Stimulated activated naive CD4-positive, alpha-beta T cell (primary cell): ENCODE measurements at regions not wholly inside any gene's neighbourhood (a gene's known extent, or its start where the extent isn't known, plus 50 kb on each side); places are given as distances from the start of the nearest gene placed in this dataset.
"Not testable (repeated sequence)": the region's sequence is repeated elsewhere in the genome, so short reads cannot be mapped to it uniquely, and the experiment has no call there.

Experiments used
- DNase-seq, 6 experiments: peaks; one replicate each; lab custom pipeline; 2025; lab: John Stamatoyannopoulos, UW

DNA sequence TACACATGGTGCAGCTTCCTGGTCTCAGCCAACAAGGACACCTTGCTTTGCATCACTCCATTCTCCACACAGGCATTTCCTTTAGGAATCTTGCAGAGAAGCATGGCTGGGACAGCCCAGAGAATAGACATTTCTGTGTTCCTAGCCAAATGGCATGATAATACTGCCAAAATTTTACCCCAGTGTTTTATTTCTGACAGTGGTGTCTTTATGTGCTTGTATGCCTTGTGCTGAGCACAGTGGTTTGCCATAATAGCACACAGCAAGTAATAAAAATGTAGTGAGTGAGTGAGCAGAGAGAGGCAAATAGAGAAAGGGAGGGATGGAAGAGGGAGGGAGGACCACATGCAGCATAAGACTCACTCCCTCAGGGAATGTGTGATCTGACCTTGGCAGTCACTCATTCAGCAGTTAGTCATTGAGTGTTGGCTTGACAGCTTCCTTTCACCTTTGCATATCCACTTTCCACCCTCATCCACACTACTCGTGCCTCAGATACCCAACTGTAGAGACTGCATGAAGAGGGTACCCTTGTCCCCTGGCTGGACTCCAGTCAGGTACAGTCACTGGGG lies 212.8 kb upstream of the CCDC196 start:
- no peak for DNase-seq

GRCh38 chr14:66278418-66278817 lies 207.8 kb upstream of the CCDC196 start:
- DNase-seq, result not testable (repeated sequence)

DNA sequence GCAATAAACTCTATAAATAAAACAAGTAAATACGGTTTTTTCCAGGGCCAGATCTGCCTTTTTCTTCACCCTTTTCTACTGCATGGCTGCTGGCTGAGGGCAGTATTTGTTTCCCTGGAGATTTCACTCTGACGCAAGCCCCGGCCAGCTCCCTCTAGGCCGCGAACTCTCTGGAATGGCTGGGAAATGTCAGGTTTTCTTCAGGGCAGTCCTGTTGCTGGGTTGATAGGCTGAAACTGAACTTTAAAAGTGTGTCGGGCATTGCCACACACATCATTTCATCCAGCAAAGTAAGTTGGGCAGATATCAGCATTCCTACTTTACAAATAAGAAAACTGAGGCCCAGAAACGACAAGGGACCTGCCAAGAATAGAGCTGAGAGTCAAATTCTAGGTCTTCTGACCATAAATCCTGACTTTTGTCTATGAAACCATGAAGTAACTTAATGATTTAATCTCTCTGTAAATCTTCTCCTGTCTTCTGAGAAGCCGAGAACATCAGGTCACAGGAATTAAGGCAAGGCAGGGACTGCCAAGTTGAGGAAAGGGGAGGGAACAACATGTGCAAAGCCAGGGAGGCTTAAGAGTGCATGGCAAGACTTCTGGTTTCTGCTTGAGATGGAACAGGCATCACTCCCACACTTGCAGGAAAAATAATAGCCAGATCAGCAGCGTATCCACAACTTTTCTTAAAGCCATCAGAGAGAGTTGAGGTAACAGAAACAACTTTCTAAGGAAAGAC lies 205.0 kb upstream of the CCDC196 start:
- no peak for DNase-seq

DNA sequence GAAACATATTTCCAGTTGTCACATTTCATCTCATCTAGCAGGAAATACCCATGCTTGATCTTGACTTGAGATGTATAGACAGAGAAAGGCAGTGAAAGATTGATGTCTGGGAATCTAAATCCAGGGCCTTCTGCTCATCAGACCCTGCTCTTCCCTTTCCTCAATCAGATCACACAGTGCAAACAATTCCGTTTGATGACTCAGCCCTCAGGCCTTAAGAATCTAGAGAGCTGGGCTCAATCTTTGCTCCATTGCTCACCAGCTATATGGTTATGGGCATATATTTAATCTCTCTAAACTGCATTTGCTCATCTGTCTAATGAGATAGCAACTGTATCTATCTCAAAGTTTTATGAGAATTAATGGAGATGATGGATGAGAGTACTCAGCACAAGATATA lies 201.8 kb upstream of the CCDC196 start:
- DNase-seq, result no peak

DNA sequence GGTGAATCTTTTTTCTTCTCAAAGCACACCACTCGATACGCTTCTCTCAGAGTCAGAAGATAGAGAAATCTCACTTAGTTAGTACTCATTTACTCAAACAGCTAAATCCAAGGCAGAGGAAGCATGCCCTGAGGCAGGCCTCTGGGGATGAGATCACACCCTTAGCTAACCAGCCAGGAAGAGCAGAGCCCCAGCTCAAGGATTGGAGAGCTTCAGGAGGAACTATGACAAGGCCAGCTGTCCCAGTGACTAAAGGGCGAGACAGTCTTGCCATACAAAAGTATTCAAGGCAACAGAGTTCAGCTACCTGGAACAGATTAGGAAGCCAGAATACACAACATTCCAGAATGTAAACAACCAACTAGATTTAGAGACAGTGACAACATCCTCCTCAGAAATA lies 197.7 kb upstream of the CCDC196 start:
- DNase-seq, result no peak

GRCh38 chr14:66291756-66292155 lies 194.4 kb upstream of the CCDC196 start:
- no peak for DNase-seq

- no peak for DNase-seq
These were observed 192.6 kb upstream of the CCDC196 start for GRCh38 chr14:66293533-66294105.

GRCh38 chr14:66295386-66295785 lies 190.8 kb upstream of the CCDC196 start:
- DNase-seq, result no peak

GRCh38 chr14:66300886-66301285 lies 185.3 kb upstream of the CCDC196 start:
- DNase-seq, result no peak

GRCh38 chr14:66306101-66306500 lies 180.1 kb upstream of the CCDC196 start:
- DNase-seq, result no peak

DNA sequence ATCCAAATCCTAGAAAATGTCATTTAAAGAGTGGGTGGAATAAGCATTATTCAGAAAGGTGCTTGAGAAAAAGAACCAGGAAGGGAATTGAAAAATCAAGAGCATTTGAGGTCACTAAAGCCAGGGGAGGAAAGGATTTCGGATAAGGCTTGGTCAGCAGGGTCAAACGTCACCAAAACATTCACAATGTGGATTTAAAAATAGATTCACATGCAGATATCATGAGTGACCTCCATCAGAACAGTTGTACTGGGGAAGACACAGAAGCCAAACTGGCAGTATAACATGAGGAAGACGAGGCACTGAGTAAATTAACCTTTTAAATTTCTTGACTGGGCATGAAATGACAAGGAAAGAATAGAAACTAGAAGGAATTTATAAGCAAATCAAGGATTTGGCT lies 175.1 kb upstream of the CCDC196 start:
- no peak for DNase-seq

- no peak for DNase-seq
These were observed 174.2 kb upstream of the CCDC196 start for GRCh38 chr14:66311990-66312389.

- no peak for DNase-seq
These were observed 173.7 kb upstream of the CCDC196 start for GRCh38 chr14:66312451-66312850.

- DNase-seq, result no peak
These were observed 171.1 kb upstream of the CCDC196 start for GRCh38 chr14:66315098-66315497.

GRCh38 chr14:66315548-66315947 lies 170.6 kb upstream of the CCDC196 start:
- no peak for DNase-seq

- no peak for DNase-seq
These were observed 163.6 kb upstream of the CCDC196 start for GRCh38 chr14:66322564-66322963.

- no peak for DNase-seq
These were observed 155.9 kb upstream of the CCDC196 start for GRCh38 chr14:66330228-66330627.

DNA sequence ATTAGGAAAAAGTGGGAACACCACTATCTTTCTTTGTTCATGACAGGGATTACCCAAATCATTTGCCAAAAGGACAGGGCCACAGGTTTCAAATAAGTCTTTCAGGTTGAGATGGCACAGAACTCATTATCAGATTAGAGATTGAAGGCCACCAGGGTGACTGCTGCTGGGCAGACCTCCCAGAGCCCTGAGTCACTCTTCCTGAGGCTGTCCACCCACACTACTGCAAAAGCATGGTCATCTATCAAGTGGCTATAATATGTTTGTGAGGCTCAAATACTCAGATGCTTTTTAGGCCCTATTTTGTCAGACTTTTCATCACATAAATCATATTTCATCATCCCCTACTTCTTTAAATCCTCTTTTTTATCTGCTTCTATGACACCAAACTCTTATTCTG lies 155.3 kb upstream of the CCDC196 start:
- no peak for DNase-seq

- DNase-seq, result not testable (repeated sequence)
These were observed 152.9 kb upstream of the CCDC196 start for GRCh38 chr14:66333293-66333692.

GRCh38 chr14:66341239-66341638 lies 144.9 kb upstream of the CCDC196 start:
- DNase-seq, result no peak

- no peak for DNase-seq
These were observed 140.2 kb upstream of the CCDC196 start for GRCh38 chr14:66345986-66346385.

GRCh38 chr14:66351310-66351709 lies 134.9 kb upstream of the CCDC196 start:
- no peak for DNase-seq

GRCh38 chr14:66359500-66359899 lies 126.7 kb upstream of the CCDC196 start:
- peak in 3 of 6 experiments; percentile 22 to 63 (median 47) for DNase-seq
